GM19455 (cell line): ENCODE measurements at regions not wholly inside any gene's neighbourhood (a gene's known extent, or its start where the extent isn't known, plus 50 kb on each side); places are given as distances from the start of the nearest gene placed in this dataset.
"Not testable (repeated sequence)": the region's sequence is repeated elsewhere in the genome, so short reads cannot be mapped to it uniquely, and the experiment has no call there.

ENCODE experiments used
- ATAC-seq: cut with Tn5 transposase; IDR thresholded peaks from one replicate; pipeline ENCODE4 v1.9.1; 2021; ENCODE audit not compliant: unreplicated experiment

DNA sequence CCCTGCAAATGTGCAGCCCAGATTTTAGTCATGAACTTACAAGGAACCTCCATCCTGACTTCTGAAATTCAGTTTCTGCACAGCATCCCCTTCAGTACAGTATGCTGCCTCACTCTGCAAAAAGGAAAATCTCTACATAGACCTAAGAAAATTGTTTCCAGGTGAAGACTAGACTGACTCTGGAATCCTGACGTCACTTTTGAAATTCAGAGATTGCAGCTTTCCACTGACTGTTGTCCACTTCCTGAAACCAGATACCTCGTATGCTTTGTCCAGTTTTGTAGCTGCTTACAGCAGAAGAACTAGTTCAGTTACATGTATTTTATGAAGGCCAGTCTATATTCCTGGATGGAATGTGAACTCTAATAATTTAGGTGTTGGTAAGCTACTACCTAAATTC is 629.3 kb upstream of the ST8SIA4 start:
- ATAC-seq, result no peak

DNA sequence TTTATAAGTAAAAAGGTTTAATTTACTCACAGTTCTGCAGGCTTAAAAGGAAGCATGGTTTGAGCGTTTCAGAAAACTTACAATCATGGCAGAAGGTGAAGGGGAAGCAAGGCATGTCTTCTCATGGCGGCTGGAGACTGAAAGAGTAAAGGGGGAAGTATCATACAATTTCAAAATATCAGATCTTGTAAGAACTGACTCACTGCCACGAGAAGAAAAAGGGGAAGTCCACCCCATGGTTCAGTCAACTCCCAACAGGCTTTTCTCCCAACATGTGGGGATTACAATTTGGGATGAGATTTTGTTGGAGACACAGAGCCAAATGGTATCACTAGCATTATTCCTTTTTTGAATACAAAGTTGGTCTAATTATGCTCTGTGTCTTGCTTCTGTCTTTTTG is 627.9 kb upstream of the ST8SIA4 start:
- ATAC-seq, result no peak

DNA sequence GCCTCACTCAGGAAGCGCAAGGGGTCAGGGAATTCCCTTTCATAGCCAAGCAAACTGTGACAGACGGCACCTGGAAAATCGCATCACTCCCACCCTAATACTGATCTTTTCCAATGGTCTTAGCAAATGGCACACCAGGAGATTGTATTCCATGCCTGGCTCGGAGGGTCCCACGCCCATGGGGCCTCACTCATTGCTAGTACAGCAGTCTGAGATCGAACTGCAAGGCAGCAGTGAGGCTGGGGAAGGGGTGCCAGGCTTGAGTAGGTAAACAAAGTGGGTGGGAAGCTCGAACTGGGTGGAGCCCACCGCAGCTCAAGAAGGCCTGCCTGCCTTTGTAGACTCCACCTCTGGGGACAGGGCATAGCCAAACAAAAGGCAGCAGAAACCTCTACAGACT is 626.0 kb upstream of the ST8SIA4 start:
- not testable (repeated sequence) for ATAC-seq

DNA sequence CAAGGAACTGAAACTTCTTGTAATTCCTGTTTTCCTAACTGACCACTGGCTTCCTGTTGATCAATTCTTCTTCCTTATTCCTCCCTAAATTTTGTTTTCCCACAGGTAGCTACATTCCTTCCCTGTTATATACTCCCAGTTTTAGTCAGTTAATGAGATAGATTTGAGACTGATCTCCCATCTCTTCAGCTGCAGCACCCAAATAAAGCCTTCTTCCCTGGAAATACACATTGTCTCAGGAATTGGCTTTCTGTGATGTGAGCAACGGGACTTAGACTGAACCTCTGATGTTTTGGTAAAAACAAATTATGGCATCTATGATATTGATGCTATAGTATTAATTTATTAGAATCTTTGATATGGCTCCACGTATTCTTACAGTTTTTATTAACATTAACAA is 617.3 kb upstream of the ST8SIA4 start:
- ATAC-seq, result no peak

DNA sequence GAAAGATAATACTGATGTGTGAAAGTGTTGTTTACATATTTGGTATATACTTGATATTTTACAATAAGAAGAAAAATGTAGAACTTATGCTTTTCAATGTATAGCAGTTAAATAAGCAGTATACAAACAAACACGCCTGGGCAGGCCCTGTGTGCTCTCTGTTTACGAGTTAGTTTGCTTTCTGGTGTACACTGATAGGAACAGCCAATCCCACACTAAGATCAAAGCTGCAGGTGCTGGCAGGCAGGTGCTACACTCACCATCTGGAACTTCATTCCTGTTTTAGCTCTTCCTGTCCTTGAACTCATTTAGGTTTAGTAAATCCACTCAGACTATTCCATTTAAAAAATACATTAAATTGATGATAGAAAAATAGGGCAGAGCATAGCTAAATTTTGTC is 614.7 kb upstream of the ST8SIA4 start:
- no peak for ATAC-seq

DNA sequence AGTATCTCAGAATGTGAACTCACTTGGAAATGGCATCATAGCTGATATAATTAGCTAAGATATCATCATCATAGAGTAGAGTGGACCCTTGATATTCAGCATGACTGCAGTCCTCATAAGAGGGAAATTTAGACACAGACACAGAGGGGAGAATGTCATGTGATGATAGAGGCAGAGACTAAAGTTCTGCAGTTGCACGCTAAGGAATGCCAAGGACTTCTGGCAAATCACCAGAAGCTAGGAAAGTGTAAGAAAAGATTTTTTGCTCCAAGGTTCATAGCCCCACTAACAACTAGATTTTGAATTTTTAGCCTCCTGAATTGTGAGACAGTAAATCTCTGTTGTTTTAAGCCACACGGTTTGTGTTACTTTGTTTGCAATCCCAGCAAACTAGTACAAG is 612.6 kb upstream of the ST8SIA4 start:
- no peak for ATAC-seq

DNA sequence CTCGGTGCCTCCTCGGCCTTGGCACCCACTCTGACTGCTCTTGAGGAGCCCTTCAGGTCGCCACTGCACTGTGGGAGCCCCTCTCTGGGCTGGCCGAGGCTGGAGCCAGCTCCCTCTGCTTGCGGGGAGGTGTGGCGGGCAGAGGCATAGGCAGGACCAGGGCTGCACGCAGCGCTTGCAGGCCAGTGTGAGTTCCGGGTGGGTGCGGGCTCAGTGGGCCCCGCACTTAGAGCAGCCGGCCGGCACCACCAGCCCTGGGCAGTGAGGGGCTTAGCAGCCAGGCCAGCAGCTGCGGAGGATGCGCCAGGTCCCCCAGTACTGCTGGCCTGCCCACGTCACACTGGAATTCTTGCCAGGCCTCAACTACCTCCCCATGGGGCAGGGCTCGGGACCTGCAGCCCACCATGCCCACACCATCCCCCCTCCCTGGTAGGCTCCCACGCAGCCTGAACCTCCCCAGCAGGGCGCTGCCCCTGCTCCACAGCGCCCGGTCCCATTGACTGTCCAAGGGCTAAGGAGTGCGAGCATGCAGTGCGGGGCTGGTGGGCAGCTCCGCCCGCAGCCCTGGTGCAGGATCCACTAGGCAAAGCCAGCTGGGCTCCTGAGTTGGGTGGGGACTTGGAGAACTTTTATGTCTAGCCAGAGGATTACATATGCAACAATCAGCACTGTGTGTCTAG is 602.9 kb upstream of the ST8SIA4 start:
- no peak for ATAC-seq

DNA sequence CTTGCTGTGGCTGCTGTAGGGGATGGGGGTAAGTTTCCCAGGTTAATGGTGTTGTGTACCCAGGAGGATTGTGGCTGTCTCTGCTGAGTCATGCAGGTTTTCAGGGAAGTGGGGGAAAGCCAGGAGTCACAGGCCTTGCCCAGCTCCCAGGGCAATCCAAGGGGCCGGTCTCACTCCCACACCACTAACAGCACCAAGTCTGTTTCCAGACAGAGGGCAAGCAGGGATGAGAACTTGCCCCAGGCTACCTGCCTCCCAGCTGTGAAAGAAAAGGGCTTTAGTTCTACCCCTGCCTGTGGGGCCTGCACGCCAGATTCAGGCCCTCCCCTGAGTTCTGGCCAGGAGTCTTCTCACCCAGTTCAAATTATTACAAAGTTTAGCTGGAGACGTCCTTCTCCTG is 579.8 kb upstream of the ST8SIA4 start:
- ATAC-seq, result no peak

DNA sequence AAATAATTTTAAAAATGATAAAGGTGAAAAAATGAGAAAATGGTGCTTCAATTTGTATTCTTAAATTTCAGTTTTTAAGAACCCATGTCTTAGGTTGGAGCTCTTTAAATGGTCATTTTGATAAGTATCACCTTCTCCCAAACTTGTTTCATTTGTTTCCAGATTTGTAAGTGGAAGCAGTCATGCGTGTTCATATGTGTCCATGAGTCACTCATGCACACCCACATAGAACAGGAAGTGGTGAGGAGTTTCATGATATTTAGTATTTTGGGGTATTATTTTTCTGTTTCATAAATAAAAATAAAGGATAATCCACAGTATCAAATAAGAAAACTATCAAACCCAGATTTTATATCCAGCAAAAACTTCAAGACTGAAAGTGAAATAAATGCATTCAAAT is 570.4 kb upstream of the ST8SIA4 start:
- no peak for ATAC-seq

DNA sequence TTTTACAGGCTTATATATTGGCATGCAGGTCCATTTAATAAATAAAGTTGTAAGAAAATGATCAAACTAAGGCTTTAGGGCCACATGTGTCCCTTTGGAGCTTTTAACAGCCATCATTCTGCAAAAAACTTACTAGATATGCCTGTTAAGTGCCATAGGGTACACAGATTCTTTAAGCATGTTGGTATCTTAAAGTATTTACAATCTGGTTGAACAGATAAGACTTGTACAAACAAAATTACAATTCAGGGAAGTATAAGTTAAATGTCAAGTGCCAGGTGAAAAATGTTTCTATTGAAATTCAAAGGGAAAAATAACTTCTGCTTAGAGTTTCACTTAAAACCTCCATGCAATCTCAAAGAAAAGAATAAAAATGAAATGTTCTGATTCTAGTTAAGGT is 558.4 kb upstream of the ST8SIA4 start:
- no peak for ATAC-seq

DNA sequence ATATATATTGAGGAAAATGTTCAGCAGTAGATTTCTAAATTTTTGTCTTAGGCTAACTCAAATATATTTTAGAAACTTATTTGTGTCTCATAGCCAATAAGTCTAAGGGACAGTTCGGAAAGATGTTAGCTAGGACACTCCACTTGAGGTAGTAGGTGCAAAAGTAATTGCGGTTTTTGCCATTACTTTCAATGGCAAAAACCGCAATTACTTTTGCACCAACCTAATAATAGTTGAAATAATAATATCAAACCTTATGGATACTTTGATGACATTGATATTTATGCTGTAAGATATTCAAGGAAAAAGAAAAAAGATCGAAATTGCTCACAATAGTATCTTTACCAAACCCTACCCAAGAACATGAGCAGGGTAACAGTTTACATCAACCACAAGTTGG is 555.5 kb upstream of the ST8SIA4 start:
- ATAC-seq, result no peak

DNA sequence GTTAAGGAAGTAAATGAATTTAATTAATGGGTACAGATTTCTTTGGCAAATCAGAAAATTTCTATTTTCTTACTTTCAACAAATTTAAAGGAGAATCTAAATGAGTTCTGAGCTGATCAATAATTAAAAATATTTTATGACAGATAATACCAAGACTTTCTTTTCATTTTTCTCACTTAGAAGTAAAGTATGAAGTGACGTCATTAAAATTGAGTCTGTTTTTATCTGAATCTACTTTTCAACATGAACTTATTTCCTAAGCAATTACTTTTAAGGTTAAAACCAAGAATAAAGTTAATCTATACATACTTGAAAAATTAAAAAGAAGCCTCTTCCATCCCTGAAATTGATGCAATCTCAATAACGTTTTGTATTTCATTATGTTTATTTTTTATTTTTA is 552.8 kb upstream of the ST8SIA4 start:
- no peak for ATAC-seq

DNA sequence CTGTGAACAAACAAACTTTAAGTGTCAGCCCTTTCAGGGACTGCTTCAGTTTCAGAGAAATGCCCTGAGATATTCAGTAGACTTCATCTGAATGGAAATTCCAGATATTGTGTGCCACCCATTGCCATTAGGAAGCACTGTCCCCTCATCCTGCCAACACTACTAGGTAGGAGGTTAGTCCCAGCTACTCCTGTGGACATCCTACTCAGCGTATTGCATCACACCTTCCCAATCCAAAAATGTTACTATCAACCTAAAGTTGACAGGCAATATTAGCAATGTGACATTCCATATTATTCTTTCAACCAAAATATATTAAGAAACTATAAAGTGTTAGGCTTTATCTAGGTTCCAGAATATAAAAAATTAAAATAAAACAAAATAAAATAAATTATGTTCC is 552.0 kb upstream of the ST8SIA4 start:
- no peak for ATAC-seq

DNA sequence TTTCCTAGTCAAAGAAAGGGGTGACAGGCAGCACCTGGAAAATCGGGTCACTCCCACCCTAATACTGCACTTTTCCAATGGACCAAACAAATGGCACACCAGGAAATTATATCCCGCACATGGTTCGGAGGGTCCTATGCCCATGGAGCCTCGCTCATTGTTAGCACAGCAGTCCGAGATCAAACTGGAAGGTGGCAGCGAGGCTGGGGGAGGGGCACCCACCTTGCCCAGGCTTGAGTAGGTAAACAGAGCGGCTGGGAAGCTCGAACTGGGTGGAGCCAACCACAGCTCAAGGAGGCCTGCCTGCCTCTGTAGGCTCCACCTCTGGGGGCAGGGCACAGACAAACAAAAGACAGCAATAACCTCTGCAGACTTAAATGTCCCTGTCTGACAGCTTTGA is 539.2 kb upstream of the ST8SIA4 start:
- not testable (repeated sequence) for ATAC-seq

DNA sequence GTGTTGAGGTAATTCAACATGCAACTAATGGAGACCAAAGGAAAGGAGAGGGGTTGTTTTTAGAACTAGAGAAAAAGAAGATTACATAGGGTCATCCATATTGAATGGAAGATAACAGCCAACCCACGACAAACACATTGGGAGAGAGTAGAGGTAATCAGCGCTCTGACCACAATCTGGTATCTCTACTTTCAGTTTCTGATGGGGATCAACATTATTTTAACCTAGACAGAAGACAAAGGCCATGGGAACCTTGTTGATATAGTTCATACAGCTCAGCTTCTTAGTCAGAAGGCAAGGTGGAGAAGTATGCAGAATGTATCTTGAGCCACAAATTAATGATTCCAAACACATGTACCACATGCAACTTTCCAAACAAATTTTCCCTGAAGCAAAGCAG is 537.1 kb upstream of the ST8SIA4 start:
- ATAC-seq, result no peak

DNA sequence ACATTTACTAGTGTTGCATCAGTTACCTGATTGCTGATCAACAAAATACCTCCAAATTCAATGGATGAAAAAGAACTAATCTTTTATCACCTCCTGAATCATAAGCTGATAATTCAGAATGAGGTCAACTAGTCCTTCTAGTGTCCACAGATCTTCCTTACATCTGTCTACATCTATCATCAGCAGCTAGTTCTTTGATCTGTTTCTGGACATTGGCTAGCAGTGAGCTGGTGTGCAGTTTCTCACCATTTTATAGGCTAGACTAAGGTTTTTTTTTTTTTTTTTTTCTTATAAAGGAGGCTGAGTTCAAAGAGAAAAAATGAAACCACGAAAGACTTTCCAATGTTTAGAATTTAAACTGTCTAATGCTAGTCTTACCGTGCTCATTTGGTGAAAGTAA is 534.3 kb upstream of the ST8SIA4 start:
- no peak for ATAC-seq

DNA sequence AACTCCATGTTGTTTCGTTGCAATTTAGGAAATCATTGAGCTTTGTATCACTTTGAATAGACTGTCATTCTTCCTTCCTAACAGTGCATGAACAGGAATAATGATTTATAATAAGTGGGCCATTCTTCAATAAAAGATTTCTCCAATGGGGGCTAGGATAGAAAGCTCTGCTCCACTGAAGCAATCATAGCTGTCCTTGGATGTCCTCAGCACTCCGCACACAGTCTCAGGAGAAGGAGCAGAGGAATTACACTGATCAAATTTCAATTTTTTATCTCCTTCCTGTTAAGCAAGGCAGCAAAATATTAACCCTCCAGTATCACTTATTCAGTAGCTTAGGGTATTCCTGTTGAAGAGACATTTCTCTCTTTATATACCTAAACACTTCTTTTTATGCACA is 532.7 kb upstream of the ST8SIA4 start:
- ATAC-seq, result no peak

DNA sequence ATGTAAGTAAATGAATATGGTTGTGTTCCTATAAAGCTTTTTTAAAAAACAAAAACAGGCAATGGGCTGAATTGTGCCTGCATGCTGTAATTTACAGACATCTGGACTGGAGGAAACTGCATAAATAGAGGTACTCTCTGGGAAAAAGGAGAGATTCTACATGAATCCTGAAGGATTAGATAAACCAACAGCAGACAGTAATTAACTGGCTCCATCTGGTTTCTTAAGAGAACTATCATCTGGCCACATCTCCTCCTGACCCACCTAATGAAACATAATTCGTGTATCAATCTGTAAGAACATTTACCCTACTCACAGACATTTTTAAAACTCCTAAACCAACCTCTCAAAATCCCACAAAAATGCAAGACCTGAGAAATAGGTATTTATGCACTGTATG is 528.1 kb upstream of the ST8SIA4 start:
- no peak for ATAC-seq

DNA sequence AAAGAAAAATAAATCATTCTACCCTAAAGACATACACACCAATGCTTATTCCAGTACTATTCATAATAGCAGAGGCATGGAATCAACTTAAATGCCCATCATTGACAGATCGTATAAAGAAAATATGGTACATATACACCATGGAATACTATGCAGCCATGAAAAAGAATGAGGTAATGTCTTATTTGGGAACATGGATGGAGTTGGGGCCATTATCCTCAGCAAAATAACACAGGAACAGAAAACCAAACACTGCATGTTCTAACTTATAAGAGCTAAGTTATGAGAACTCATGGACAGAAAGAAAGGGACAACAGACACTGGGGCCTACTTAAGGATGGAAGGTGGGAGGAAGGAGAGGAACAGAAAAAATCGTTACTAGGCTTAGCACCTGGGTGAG is 527.5 kb upstream of the ST8SIA4 start:
- no peak for ATAC-seq

DNA sequence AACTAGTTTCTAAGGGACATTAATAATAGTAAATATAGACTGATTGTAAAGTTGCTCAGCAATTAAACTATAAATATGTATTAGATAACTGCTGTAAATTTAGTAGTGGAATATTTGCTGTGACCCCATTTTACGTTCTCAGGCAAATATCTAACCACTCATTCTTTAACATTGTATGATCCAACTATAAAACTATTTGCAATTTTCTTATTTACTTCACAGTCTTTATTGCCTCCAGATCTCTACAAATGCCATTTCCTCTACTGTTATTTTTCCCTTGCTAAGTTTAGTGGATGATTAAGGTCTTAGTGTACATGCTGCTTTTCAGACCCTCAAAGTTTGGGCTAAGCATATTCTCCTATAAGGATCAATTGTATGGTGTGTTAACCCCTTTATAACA is 526.2 kb upstream of the ST8SIA4 start:
- no peak for ATAC-seq

DNA sequence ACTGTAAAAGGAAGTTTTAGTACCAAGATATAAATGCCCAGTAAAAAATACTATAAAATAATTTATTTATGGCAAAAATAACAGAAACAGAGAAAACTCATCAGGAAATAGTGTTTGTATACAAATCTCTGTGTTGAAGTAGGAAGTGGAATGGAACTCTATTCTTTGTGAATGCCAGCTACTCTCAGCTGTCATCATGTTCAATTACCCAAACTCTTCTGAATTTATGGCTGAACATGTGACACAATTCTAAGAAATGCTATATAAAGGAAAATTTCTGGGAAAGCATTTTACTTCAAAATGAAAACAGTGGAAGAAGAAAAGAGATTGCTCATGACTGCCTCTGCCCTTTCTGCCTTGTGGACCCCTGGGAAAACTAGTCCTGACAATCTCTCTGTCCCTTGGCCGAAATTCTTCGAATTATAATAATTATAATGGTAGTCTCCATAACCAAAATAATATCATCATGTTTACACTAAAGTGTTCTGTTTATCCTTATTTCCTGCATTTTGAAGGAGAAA is 522.3 kb upstream of the ST8SIA4 start:
- ATAC-seq, result no peak

DNA sequence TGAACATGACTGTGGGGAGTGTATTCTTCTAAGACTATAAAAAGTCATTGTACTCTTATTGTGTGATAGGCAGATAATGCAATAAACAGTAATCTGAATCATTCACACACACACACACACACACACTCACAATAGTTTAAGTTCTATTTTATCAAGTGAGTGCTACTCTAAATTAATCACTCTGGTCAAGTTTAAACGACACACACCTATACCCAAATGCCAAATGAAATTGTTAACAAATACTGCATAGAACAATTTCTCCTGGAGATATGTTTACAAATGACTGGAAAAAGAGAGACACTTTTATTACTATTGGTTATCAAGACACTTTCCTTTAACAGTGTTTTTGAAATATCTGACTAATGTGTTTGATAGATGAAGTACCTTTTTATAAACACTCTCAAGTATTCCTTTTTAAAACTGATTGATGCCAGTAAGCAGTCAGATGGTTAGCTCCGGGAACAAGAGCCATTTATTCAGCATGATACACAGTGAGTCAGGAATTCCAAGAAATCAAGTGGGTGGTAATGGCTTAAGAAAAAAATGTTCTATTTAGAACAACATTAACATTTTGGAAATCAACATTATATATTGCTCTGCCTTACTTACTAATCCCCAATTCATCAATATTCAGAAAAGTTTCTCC is 521.6 kb upstream of the ST8SIA4 start:
- no peak for ATAC-seq

DNA sequence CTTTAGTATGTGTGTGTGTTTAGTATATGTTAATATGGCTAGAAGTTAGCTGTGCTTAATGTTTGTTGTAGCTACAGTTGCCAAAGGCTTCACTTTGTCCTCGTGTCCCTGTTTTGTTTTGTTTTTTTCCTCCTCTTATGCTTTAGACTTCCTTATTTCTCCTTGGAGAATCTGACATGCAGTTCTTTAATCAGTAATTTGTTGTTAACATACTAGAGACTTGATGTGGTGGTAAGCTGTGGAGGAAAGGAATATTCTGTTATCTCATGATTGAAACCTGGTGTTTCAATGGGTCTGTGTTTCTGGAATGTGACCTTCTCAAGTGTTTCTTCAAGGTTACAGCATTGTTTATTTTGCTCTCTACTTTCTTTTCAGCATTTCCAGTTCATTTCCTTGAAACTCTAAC is 515.6 kb upstream of the ST8SIA4 start:
- no peak for ATAC-seq
